Keratinocyte (primary cell): ENCODE measurements at regions not wholly inside any gene's neighbourhood (a gene's known extent, or its start where the extent isn't known, plus 50 kb on each side); places are given as distances from the start of the nearest gene placed in this dataset.

ENCODE experiments used
- DNase-seq: peaks from one replicate; pipeline ENCODE4 v3.0.0-alpha.2; 2011; ENCODE audit warnings: low read depth, missing footprints, low spot score
- FAIRE-seq: peaks from 2 replicates; lab custom pipeline; 2011; peaks lifted over from hg19 to GRCh38; lab: Jason Lieb, UNC
- H2AFZ ChIP-seq: 2 replicates; pipeline ENCODE4 v1.6.0; 2012; ENCODE audit warnings: low read length, control low read depth, inconsistent platforms; ENCODE audit not compliant: control insufficient read depth
- H3K27ac ChIP-seq: 2 replicates; pipeline ENCODE4 v1.5.1; 2011; ENCODE audit warnings: low read length; ENCODE audit not compliant: control insufficient read depth, insufficient read depth
- H3K27me3 ChIP-seq: 3 replicates; pipeline ENCODE4 v1.6.0; 2011; ENCODE audit warnings: low read length; ENCODE audit not compliant: control insufficient read depth, insufficient read depth; ENCODE audit errors: extremely low read depth
- H3K36me3 ChIP-seq, 2 experiments: 2 replicates in 1 of 2; 3 replicates in 1 of 2; pipeline ENCODE4 v1.5.1; 2011; ENCODE audit warnings: low read length in 2 of 2, mild to moderate bottlenecking in 1 of 2; ENCODE audit not compliant: control insufficient read depth in 2 of 2, insufficient read depth in 2 of 2; ENCODE audit errors: extremely low read depth in 1 of 2
- H3K4me1 ChIP-seq: 3 replicates; pipeline ENCODE4 v1.5.1; 2011; ENCODE audit warnings: low read length; ENCODE audit not compliant: control insufficient read depth, insufficient read depth; ENCODE audit errors: extremely low read depth
- H3K4me2 ChIP-seq: 3 replicates; pipeline ENCODE4 v1.6.0; 2011; ENCODE audit warnings: low read depth, low read length; ENCODE audit not compliant: control insufficient read depth, insufficient read depth; ENCODE audit errors: extremely low read depth
- H3K4me3 ChIP-seq, 3 experiments: fragments of 200-600 bp in 1 of 3; sonication (generic) in 1 of 3; 2 replicates in 2 of 3; 3 replicates in 1 of 3; pipeline ENCODE4 v1.5.1; 2011 to 2016; ENCODE audit warnings: low read length in 3 of 3, mild to moderate bottlenecking in 3 of 3, control low read depth in 2 of 3, inconsistent platforms in 1 of 3, low read depth in 1 of 3, mixed read lengths in 1 of 3, mixed run types in 1 of 3, moderate library complexity in 1 of 3; ENCODE audit not compliant: control insufficient read depth in 2 of 3, insufficient read depth in 2 of 3; ENCODE audit errors: extremely low read depth in 1 of 3
- H3K79me2 ChIP-seq: 2 replicates; pipeline ENCODE4 v1.6.0; 2012; ENCODE audit warnings: low read length; ENCODE audit not compliant: control insufficient read depth, insufficient read depth
- H3K9ac ChIP-seq: 3 replicates; pipeline ENCODE4 v1.6.0; 2011; ENCODE audit warnings: low read length; ENCODE audit not compliant: control insufficient read depth, insufficient read depth; ENCODE audit errors: extremely low read depth
- H3K9me1 ChIP-seq: 3 replicates; pipeline ENCODE4 v1.6.0; 2011; ENCODE audit warnings: low read length; ENCODE audit not compliant: control insufficient read depth, insufficient read depth; ENCODE audit errors: extremely low read depth
- H3K9me3 ChIP-seq: 2 replicates; pipeline ENCODE4 v1.5.1; 2012; ENCODE audit warnings: low read depth, low read length; ENCODE audit not compliant: control insufficient read depth
- H4K20me1 ChIP-seq: 3 replicates; pipeline ENCODE4 v1.6.0; 2011; ENCODE audit warnings: low read length; ENCODE audit not compliant: control insufficient read depth, insufficient read depth; ENCODE audit errors: extremely low read depth
- CTCF ChIP-seq, 3 experiments: IDR thresholded peaks in 1 of 3; conservative IDR thresholded peaks in 1 of 3; optimal IDR thresholded peaks in 1 of 3; 2 replicates in 2 of 3; 3 replicates in 1 of 3; pipeline versions ENCODE3 to v1.5.1; 2011; ENCODE audit warnings: low read length in 3 of 3, mild to moderate bottlenecking in 3 of 3, moderate library complexity in 2 of 3, control low read depth in 1 of 3, inconsistent platforms in 1 of 3; ENCODE audit not compliant: insufficient read depth in 2 of 3; ENCODE audit errors: extremely low read depth in 1 of 3
- EZH2 ChIP-seq: IDR thresholded peaks from one replicate; pipeline ENCODE4 v1.6.1; 2012; ENCODE audit warnings: inconsistent platforms, mild to moderate bottlenecking, low read length, moderate library complexity
- dilution Hi-C: fragments of 300-500 bp; cut with MboI; formaldehyde crosslinking; loops from one replicate; pipeline ENCODE4 v1.7.0; 2020; ENCODE audit warnings: low sequenced_read_pairs; ENCODE audit not compliant: extremely low pct_ligation_motif_present

GRCh38 chr21:45351526-45352275, 53.3 kb upstream of the COL18A1 start:
- Histone ChIP-seq H2AFZ (no peak overlapping the region), H4K20me1 (no peaks in the 10 kb centered on the region), H3K4me2 (no peak overlapping the region), H3K9me3 (no peaks in the 10 kb centered on the region), H3K27me3 (peaks cover 19% of the 10 kb centered on the region), H3K4me3 (no peak overlapping the region), H3K9me1 (no peaks in the 10 kb centered on the region), H3K36me3 (no peaks in the 10 kb centered on the region), H3K4me1 (peaks cover 10% of the 10 kb centered on the region), H3K79me2 (no peaks in the 10 kb centered on the region), H3K9ac (no peak overlapping the region), H3K27ac (no peak overlapping the region)
- dilution Hi-C loops, result no loop called here
- FAIRE-seq, result no peak
- TF ChIP-seq CTCF (optimal IDR thresholded peaks at IDR 0.05 in 1 of 3, IDR thresholded peaks at IDR 0.05 in 1 of 3, conservative IDR thresholded peaks at IDR 0.05 in 1 of 3; ENCODE audit: extremely low read depth in 1 of 3, insufficient read depth in 2 of 3, low read length in 3 of 3) (no peak), EZH2 (no peak)
- no peak for DNase-seq

GRCh38 chr21:45352621-45353139, 52.3 kb upstream of the COL18A1 start:
- H3K9me3 ChIP-seq, result no peaks in the 10 kb centered on the region
- no peak overlapping the region for H3K9ac ChIP-seq
- dilution Hi-C loops, result no loop called here
- no peak for TF ChIP-seq CTCF (optimal IDR thresholded peaks at IDR 0.05 in 1 of 3, IDR thresholded peaks at IDR 0.05 in 1 of 3, conservative IDR thresholded peaks at IDR 0.05 in 1 of 3; ENCODE audit: extremely low read depth in 1 of 3, insufficient read depth in 2 of 3, low read length in 3 of 3)
- no peak for TF ChIP-seq EZH2
- H3K79me2 ChIP-seq, result no peaks in the 10 kb centered on the region
- no peaks in the 10 kb centered on the region for H3K9me1 ChIP-seq
- no peak for FAIRE-seq
- H2AFZ ChIP-seq, result no peak overlapping the region
- no peak for DNase-seq
- H3K4me3 ChIP-seq, result no peak overlapping the region
- H3K4me2 ChIP-seq, result no peak overlapping the region
- H4K20me1 ChIP-seq, result no peaks in the 10 kb centered on the region
- no peaks in the 10 kb centered on the region for H3K36me3 ChIP-seq
- H3K27me3 ChIP-seq, result peaks cover 18% of the 10 kb centered on the region
- peaks cover 9% of the 10 kb centered on the region for H3K4me1 ChIP-seq
- no peak overlapping the region for H3K27ac ChIP-seq
